Panc1 (cell line): ENCODE measurements at regions not wholly inside any gene's neighbourhood (a gene's known extent, or its start where the extent isn't known, plus 50 kb on each side); places are given as distances from the start of the nearest gene placed in this dataset.
A peak's percentile ranks its signal among the peaks of the same experiment; 100 is the strongest.

ENCODE experiments used
- ATAC-seq: fragments of 200-7000 bp; cut with Tn5 transposase; 2 replicates; pipeline ENCODE4 v1.9.1; 2020; ENCODE audit warnings: mild to moderate bottlenecking, moderate library complexity
- BruUV-seq: library from RNA; stranded (reverse); fragments of 400-500 nt; replicated peaks from 2 replicates; lab custom pipeline; 2021; lab: Mats Ljungman, UMichigan
- CTCF ChIA-PET: fragments of 300-600 bp; sonication (Branson Sonifier 250); formaldehyde crosslinking; loops from one replicate; lab custom pipeline; 2022; ENCODE audit warnings: antibody characterized with exemption; lab: Charles Lee
- POLR2A ChIA-PET: fragments of 300-600 bp; sonication (Branson Sonifier 250); formaldehyde crosslinking; loops from one replicate; lab custom pipeline; 2022; ENCODE audit warnings: antibody characterized with exemption; lab: Charles Lee
- DNase-seq: peaks from one replicate; pipeline ENCODE4 v3.0.0-alpha.2; 2010; ENCODE audit warnings: low read depth, low spot score
- H3K27ac ChIP-seq: 2 replicates; pipeline ENCODE4 v1.5.1; 2011; ENCODE audit warnings: mild to moderate bottlenecking, low read length, inconsistent platforms
- H3K27me3 ChIP-seq: fragments of 200-500 bp; sonication (Bioruptor generic); 2 replicates; pipeline ENCODE4 v1.6.0; 2014; ENCODE audit warnings: low read length, inconsistent platforms; ENCODE audit not compliant: control insufficient read depth, insufficient read depth
- H3K36me3 ChIP-seq: fragments of 200-500 bp; sonication (Bioruptor generic); 2 replicates; pipeline ENCODE4 v1.5.1; 2014; ENCODE audit warnings: inconsistent platforms, mild to moderate bottlenecking, low read length, moderate library complexity; ENCODE audit not compliant: control insufficient read depth, insufficient read depth
- H3K4me1 ChIP-seq: 2 replicates; pipeline ENCODE4 v1.5.1; 2011; ENCODE audit warnings: inconsistent platforms, mild to moderate bottlenecking, low read length, moderate library complexity; ENCODE audit not compliant: control insufficient read depth, insufficient read depth
- H3K4me3 ChIP-seq, 2 experiments: 2 replicates each; pipeline ENCODE4 v1.5.1; 2011 to 2012; ENCODE audit warnings: low read depth in 2 of 2, low read length in 2 of 2, mild to moderate bottlenecking in 2 of 2, inconsistent platforms in 1 of 2, moderate library complexity in 1 of 2
- H3K9me3 ChIP-seq: fragments of 200-500 bp; sonication (Bioruptor generic); 2 replicates; pipeline ENCODE4 v1.5.1; 2014; ENCODE audit warnings: low read depth, mild to moderate bottlenecking, inconsistent platforms, low read length, moderate library complexity; ENCODE audit not compliant: control insufficient read depth, insufficient read depth
- POLR2AphosphoS5 ChIP-seq: IDR thresholded peaks from 2 replicates; pipeline ENCODE4 v1.6.1; 2012; ENCODE audit warnings: mild to moderate bottlenecking, low read depth, low read length, moderate library complexity
- SIN3A ChIP-seq: IDR thresholded peaks from 2 replicates; pipeline ENCODE4 v1.6.1; 2012; ENCODE audit warnings: low read depth, mild to moderate bottlenecking, low read length, moderate library complexity, borderline replicate concordance; ENCODE audit not compliant: insufficient read depth
- TCF7L2 ChIP-seq: IDR thresholded peaks from 2 replicates; pipeline ENCODE4 v1.6.1; 2011; ENCODE audit warnings: mild to moderate bottlenecking, low read depth, low read length, inconsistent platforms
- in situ Hi-C: cut with HindIII; loops from 2 replicates; pipeline ENCODE4 v1.10.0; 2016; ENCODE audit warnings: low sequenced_read_pairs, low pct_unique_long_range_greater_than_20kb
- intact Hi-C: fragments of 100-400 bp; cut with micrococcal nuclease; formaldehyde crosslinking; loops from one replicate; pipeline ENCODE4 v1.10.0; 2022; ENCODE audit not compliant: unreplicated experiment
- TF ChIP-seq, protein P1 (sequence below): fragments of 450-650 bp; IDR thresholded peaks from 2 replicates; pipeline ENCODE4 v1.5.1; 2017; ENCODE audit warnings: mild to moderate bottlenecking
- TF ChIP-seq, protein P2 (sequence below), 2 experiments: IDR thresholded peaks; 2 replicates each; pipeline ENCODE4 v1.6.1; 2011 to 2012; ENCODE audit warnings: low read depth in 2 of 2, control low read depth in 1 of 2, low read length in 1 of 2, mild to moderate bottlenecking in 1 of 2, moderate library complexity in 1 of 2; ENCODE audit not compliant: insufficient read depth in 1 of 2

DNA sequence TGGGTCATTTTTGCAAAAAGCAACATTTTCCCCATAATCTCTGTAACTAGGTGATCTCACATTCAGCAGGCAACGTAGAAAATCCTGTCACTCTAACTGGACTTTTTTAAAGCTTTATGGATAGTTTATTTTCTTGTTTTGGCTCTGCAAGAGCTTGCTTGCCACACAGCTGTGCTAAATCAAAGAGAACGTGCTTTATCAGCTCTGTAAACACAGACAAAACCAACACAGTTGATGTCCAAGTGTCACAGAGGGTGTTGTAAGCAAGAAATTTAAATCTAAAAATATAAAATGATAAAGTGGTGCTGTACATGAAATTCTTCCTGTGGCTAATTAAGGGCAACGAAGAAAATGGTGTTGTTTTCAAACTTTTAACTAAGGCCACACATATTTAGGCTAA is 97.5 kb upstream of the STAC start:
- no peak overlapping the region for H3K4me3 ChIP-seq
- peaks cover 3% of the 10 kb centered on the region; the same call in 1 of the 2 replicates for H3K4me1 ChIP-seq
- DNase-seq: no peak
- no peaks in the 10 kb centered on the region for H3K27me3 ChIP-seq
- no TSS peak for BruUV-seq
- no peaks in the 10 kb centered on the region for H3K9me3 ChIP-seq
- in situ Hi-C loops: no loop called here
- intact Hi-C loops: no loop called here
- ATAC-seq: peak; percentile 51; the same call in 1 of the 2 replicates
- ChIA-PET CTCF (no interaction called here), POLR2A (no interaction called here)
- TF ChIP-seq, protein P1, sequence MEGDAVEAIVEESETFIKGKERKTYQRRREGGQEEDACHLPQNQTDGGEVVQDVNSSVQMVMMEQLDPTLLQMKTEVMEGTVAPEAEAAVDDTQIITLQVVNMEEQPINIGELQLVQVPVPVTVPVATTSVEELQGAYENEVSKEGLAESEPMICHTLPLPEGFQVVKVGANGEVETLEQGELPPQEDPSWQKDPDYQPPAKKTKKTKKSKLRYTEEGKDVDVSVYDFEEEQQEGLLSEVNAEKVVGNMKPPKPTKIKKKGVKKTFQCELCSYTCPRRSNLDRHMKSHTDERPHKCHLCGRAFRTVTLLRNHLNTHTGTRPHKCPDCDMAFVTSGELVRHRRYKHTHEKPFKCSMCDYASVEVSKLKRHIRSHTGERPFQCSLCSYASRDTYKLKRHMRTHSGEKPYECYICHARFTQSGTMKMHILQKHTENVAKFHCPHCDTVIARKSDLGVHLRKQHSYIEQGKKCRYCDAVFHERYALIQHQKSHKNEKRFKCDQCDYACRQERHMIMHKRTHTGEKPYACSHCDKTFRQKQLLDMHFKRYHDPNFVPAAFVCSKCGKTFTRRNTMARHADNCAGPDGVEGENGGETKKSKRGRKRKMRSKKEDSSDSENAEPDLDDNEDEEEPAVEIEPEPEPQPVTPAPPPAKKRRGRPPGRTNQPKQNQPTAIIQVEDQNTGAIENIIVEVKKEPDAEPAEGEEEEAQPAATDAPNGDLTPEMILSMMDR: no peak
- TF ChIP-seq SIN3A (no peak), TCF7L2 (no peak), POLR2AphosphoS5 (no peak)
- TF ChIP-seq, protein P2, sequence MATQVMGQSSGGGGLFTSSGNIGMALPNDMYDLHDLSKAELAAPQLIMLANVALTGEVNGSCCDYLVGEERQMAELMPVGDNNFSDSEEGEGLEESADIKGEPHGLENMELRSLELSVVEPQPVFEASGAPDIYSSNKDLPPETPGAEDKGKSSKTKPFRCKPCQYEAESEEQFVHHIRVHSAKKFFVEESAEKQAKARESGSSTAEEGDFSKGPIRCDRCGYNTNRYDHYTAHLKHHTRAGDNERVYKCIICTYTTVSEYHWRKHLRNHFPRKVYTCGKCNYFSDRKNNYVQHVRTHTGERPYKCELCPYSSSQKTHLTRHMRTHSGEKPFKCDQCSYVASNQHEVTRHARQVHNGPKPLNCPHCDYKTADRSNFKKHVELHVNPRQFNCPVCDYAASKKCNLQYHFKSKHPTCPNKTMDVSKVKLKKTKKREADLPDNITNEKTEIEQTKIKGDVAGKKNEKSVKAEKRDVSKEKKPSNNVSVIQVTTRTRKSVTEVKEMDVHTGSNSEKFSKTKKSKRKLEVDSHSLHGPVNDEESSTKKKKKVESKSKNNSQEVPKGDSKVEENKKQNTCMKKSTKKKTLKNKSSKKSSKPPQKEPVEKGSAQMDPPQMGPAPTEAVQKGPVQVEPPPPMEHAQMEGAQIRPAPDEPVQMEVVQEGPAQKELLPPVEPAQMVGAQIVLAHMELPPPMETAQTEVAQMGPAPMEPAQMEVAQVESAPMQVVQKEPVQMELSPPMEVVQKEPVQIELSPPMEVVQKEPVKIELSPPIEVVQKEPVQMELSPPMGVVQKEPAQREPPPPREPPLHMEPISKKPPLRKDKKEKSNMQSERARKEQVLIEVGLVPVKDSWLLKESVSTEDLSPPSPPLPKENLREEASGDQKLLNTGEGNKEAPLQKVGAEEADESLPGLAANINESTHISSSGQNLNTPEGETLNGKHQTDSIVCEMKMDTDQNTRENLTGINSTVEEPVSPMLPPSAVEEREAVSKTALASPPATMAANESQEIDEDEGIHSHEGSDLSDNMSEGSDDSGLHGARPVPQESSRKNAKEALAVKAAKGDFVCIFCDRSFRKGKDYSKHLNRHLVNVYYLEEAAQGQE (IDR thresholded peaks at IDR 0.05; ENCODE audit: insufficient read depth in 1 of 2, low read depth in 2 of 2, low read length in 1 of 2): no peak
- no peaks in the 10 kb centered on the region for H3K36me3 ChIP-seq
- H3K27ac ChIP-seq: no peak overlapping the region

DNA sequence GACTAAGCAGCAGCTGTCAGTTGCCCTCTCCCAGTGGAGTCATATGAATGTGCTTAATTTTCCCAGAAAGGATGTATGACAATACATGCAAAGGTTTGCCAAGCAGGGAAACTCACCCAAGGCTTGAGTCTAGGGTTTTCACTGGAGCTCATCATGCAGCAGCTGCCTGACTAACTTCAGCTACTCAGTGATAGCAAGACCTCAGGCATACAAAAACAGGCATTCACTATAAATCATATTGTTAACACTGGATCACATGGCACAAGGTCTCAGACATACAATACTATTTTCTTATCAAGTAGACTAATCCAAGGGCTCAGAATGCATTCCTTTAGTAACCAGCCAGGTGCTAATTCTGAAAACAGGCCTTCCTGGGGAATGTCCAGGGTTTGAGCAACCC is 85.0 kb upstream of the STAC start:
- CTCF ChIA-PET: no interaction called here
- no peak for DNase-seq

More for the DNA sequence above, 85.0 kb upstream of the STAC start:
- H3K36me3 ChIP-seq: no peaks in the 10 kb centered on the region
- POLR2A ChIA-PET: no interaction called here
- TF ChIP-seq, protein P1: no peak
- TF ChIP-seq SIN3A (no peak), TCF7L2 (no peak), POLR2AphosphoS5 (no peak)
- TF ChIP-seq, protein P2 (IDR thresholded peaks at IDR 0.05; ENCODE audit: insufficient read depth in 1 of 2, low read depth in 2 of 2, low read length in 1 of 2): no peak
- H3K9me3 ChIP-seq: no peaks in the 10 kb centered on the region
- H3K4me3 ChIP-seq: no peak overlapping the region
- intact Hi-C loops: no loop called here
- ATAC-seq: no peak
- no peak overlapping the region for H3K27ac ChIP-seq
- no peaks in the 10 kb centered on the region for H3K4me1 ChIP-seq
- in situ Hi-C loops: no loop called here
- no peaks in the 10 kb centered on the region for H3K27me3 ChIP-seq
- no TSS peak for BruUV-seq
